K562 (cell line): ENCODE measurements at regions not wholly inside any gene's neighbourhood (a gene's known extent, or its start where the extent isn't known, plus 50 kb on each side); places are given as distances from the start of the nearest gene placed in this dataset.

ENCODE experiments used
- ATAC-seq: fragments of 200-7000 bp; cut with Tn5 transposase; 3 replicates; pipeline ENCODE4 v1.9.1; 2020; ENCODE audit warnings: moderate library complexity
- BruUV-seq: library from RNA; stranded (reverse); fragments of 400-500 nt; replicated peaks from 2 replicates; lab custom pipeline; 2021; lab: Mats Ljungman, UMichigan
- CTCF ChIA-PET: fragments of 300-600 bp; formaldehyde crosslinking; extraction: SDS; loops from one replicate; lab custom pipeline; 2021; ENCODE audit warnings: low intra/inter-chr PET ratio; lab: Yijun Ruan, JAX
- POLR2A ChIA-PET: fragments of 300-600, 350-650 bp; sonication (Branson Sonifier 250); formaldehyde crosslinking; extraction: SDS; loops from one replicate; lab custom pipeline; 2021; ENCODE audit warnings: antibody characterized with exemption, inconsistent platforms; lab: Yijun Ruan, JAX
- DNase-seq, 4 experiments: peaks; one replicate each; pipeline versions ENCODE4 v3.0.0 to v3.0.0-alpha.2; 2011 to 2018; ENCODE audit warnings: low spot score in 3 of 4, mixed read lengths in 3 of 4; ENCODE audit errors: extremely low read depth in 1 of 4
- FAIRE-seq: peaks from 2 replicates; lab custom pipeline; 2011; peaks lifted over from hg19 to GRCh38; lab: Jason Lieb, UNC
- H2AFZ ChIP-seq: 2 replicates; pipeline ENCODE4 v1.6.0; 2011; ENCODE audit warnings: low read depth, low read length, control low read depth, inconsistent platforms
- H3K27ac ChIP-seq: fragments of 200-600 bp; 3 replicates; pipeline ENCODE4 v1.8.0; 2011; ENCODE audit warnings: low read depth, mild to moderate bottlenecking, control low read depth, inconsistent platforms, low read length, moderate library complexity, mixed read lengths; ENCODE audit errors: extremely low read depth
- H3K27me3 ChIP-seq, 2 experiments: fragments of 300-600 bp in 1 of 2; 2 replicates in 1 of 2; 3 replicates in 1 of 2; pipeline versions ENCODE4 v1.6.0 to v1.8.0; 2011; ENCODE audit warnings: inconsistent platforms in 2 of 2, low read length in 2 of 2, mild to moderate bottlenecking in 1 of 2, mixed read lengths in 1 of 2, moderate library complexity in 1 of 2; ENCODE audit not compliant: control insufficient read depth in 2 of 2, insufficient read depth in 2 of 2
- H3K36me3 ChIP-seq: fragments of 300-600 bp; 3 replicates; pipeline ENCODE4 v1.8.0; 2011; ENCODE audit warnings: mild to moderate bottlenecking, low read length, inconsistent platforms; ENCODE audit not compliant: control insufficient read depth, insufficient read depth
- H3K4me1 ChIP-seq, 2 experiments: fragments of 200-600 bp in 1 of 2; replicated peaks in 1 of 2; 2 replicates in 1 of 2; 3 replicates in 1 of 2; pipeline versions ENCODE4 v1.5.1 to v1.8.0; 2011; ENCODE audit warnings: inconsistent platforms in 2 of 2, low read length in 2 of 2, mild to moderate bottlenecking in 1 of 2, mixed read lengths in 1 of 2, moderate library complexity in 1 of 2; ENCODE audit not compliant: control insufficient read depth in 2 of 2, insufficient read depth in 2 of 2
- H3K4me2 ChIP-seq: 2 replicates; pipeline ENCODE4 v1.6.1; 2011; ENCODE audit warnings: low read length, control low read depth, inconsistent platforms, mixed read lengths; ENCODE audit not compliant: insufficient read depth
- H3K4me3 ChIP-seq: fragments of 200-600 bp; sonication (generic), shearing (Covaris generic); 2 replicates; pipeline ENCODE4 v1.5.1; 2016; ENCODE audit warnings: control low read depth, inconsistent platforms
- H3K79me2 ChIP-seq: fragments of 200-600 bp; 3 replicates; pipeline ENCODE4 v1.8.0; 2011; ENCODE audit warnings: low read length, inconsistent platforms; ENCODE audit not compliant: control insufficient read depth, insufficient read depth
- H3K9ac ChIP-seq, 2 experiments: 2 replicates each; pipeline versions ENCODE4 v1.6.0 to v1.6.1; 2011; ENCODE audit warnings: low read depth in 2 of 2, low read length in 2 of 2, control low read depth in 1 of 2, inconsistent platforms in 1 of 2, mild to moderate bottlenecking in 1 of 2, mixed read lengths in 1 of 2; ENCODE audit not compliant: insufficient read depth in 1 of 2
- H3K9me1 ChIP-seq: one replicate; pipeline ENCODE4 v1.6.0; 2011; ENCODE audit warnings: inconsistent platforms, mild to moderate bottlenecking, low read length, moderate library complexity; ENCODE audit not compliant: control insufficient read depth, insufficient read depth
- H3K9me3 ChIP-seq: replicated peaks from 2 replicates; pipeline ENCODE4 v1.5.1; 2011; ENCODE audit warnings: low read depth, low read length, inconsistent platforms; ENCODE audit not compliant: control insufficient read depth, insufficient read depth
- H4K20me1 ChIP-seq: replicated peaks from 2 replicates; pipeline ENCODE4 v1.6.1; 2011; ENCODE audit warnings: low read length, inconsistent platforms, mixed read lengths; ENCODE audit not compliant: control insufficient read depth, insufficient read depth
- ATF2 ChIP-seq: sonication (generic); formaldehyde crosslinking; IDR thresholded peaks from 2 replicates; pipeline ENCODE4 v1.8.1; 2022; ENCODE audit warnings: missing genetic modification reagents
- DPF2 ChIP-seq: fragments of 450-650 bp; IDR thresholded peaks from 2 replicates; pipeline ENCODE4 v1.6.1; 2016
- E4F1 ChIP-seq: fragments of 250-450 bp; sonication (Bioruptor Pico); IDR thresholded peaks from 2 replicates; pipeline ENCODE4 v1.5.0; 2021; ENCODE audit warnings: mild to moderate bottlenecking, borderline replicate concordance
- GTF3C2 ChIP-seq: IDR thresholded peaks from 3 replicates; pipeline ENCODE4 v1.6.1; 2011; ENCODE audit warnings: borderline replicate concordance, mild to moderate bottlenecking, moderate library complexity; ENCODE audit not compliant: insufficient read length; ENCODE audit errors: extremely low read depth
- JUN ChIP-seq, 2 experiments: sonication (generic) in 1 of 2; formaldehyde crosslinking in 1 of 2; IDR thresholded peaks; 2 replicates each; pipeline versions ENCODE4 v1.6.1 to v1.8.0; 2012 to 2022; ENCODE audit warnings: borderline replicate concordance in 2 of 2, mild to moderate bottlenecking in 2 of 2, improper control_type of control experiment in 1 of 2, low read depth in 1 of 2, low read length in 1 of 2, missing genetic modification reagents in 1 of 2
- NR2C1 ChIP-seq, 2 experiments: fragments of 450-650 bp; IDR thresholded peaks; 2 replicates each; pipeline ENCODE4 v1.6.1; 2017; ENCODE audit warnings: mild to moderate bottlenecking in 2 of 2, antibody characterized with exemption in 1 of 2, inconsistent platforms in 1 of 2, missing compliant biosample characterization in 1 of 2, missing genetic modification characterization in 1 of 2
- RBM22 ChIP-seq: fragments of 200-400 bp; formaldehyde crosslinking; IDR thresholded peaks from 2 replicates; pipeline ENCODE4 v1.6.1; 2018; ENCODE audit warnings: low read length, low read depth; ENCODE audit not compliant: poor library complexity, severe bottlenecking
- SAFB ChIP-seq: fragments of 200-400 bp; formaldehyde crosslinking; IDR thresholded peaks from 2 replicates; pipeline ENCODE4 v1.6.1; 2017; ENCODE audit warnings: low read depth, low read length, borderline replicate concordance
- ZBTB11 ChIP-seq, 3 experiments: fragments of 200-800 bp in 1 of 3; fragments of 250-450 bp in 1 of 3; fragments of 450-650 bp in 1 of 3; sonication (Bioruptor Pico) in 1 of 3; sonication (Bioruptor generic) in 1 of 3; formaldehyde crosslinking in 1 of 3; IDR thresholded peaks; 2 replicates each; pipeline versions ENCODE4 v1.6.1 to v1.8.0; 2016 to 2022; ENCODE audit warnings: mild to moderate bottlenecking in 2 of 3, missing genetic modification characterization in 2 of 3, missing compliant biosample characterization in 1 of 3, moderate library complexity in 1 of 3
- ZNF57 ChIP-seq: fragments of 450-650 bp; formaldehyde crosslinking; IDR thresholded peaks from 2 replicates; pipeline ENCODE4 v1.4.0; 2020; ENCODE audit warnings: mild to moderate bottlenecking, moderate library complexity
- ZNF696 ChIP-seq: fragments of 250-450 bp; sonication (Bioruptor Pico); conservative IDR thresholded peaks from 2 replicates; pipeline ENCODE4 v1.4.0; 2020; ENCODE audit warnings: mild to moderate bottlenecking, moderate library complexity
- WGBS: fragments of 100-300 bp; shearing (Covaris generic); methylation state at CpG from one replicate; pipeline ENCODE4 v1.1.6; 2016; ENCODE audit warnings: low coverage, mixed read lengths; ENCODE audit not compliant: insufficient coverage; ENCODE audit errors: missing lambda C conversion rate; 5-methylcytosine and 5-hydroxymethylcytosine counted together
- in situ Hi-C: fragments of 300-500 bp; cut with MboI; formaldehyde crosslinking; loops from 4 replicates; pipeline ENCODE4 v1.15.0; 2018; ENCODE audit warnings: inconsistent platforms, mixed read lengths
- intact Hi-C: fragments of 100-400 bp; cut with micrococcal nuclease; formaldehyde crosslinking; loops from 2 replicates; pipeline ENCODE4 v1.14.2; 2022

- TF ChIP-seq GTF3C2 (no peak), ZNF696 (no peak), JUN (IDR thresholded peaks at IDR 0.05; ENCODE audit: borderline replicate concordance, low read depth, low read length) (no peak), JUN (CRISPR knock-in tag; IDR thresholded peaks at IDR 0.05; ENCODE audit: borderline replicate concordance) (no peak), ATF2 (CRISPR knock-in tag) (no peak), RBM22 (no peak), DPF2 (no peak), E4F1 (CRISPR knock-in tag) (no peak), ZNF57 (no peak), ZBTB11 (CRISPR knock-in tag; IDR thresholded peaks at IDR 0.05) (no peak), NR2C1 (IDR thresholded peaks at IDR 0.05) (no peak), NR2C1 (tag; IDR thresholded peaks at IDR 0.05) (no peak), SAFB (no peak)
- Histone ChIP-seq H3K4me2 (no peak overlapping the region), H3K79me2 (no peaks in the 10 kb centered on the region), H3K36me3 (no peaks in the 10 kb centered on the region), H3K9me1 (no peaks in the 10 kb centered on the region), H3K27me3 (no peaks in the 10 kb centered on the region), H3K4me1 (no peaks in the 10 kb centered on the region), H2AFZ (no peak overlapping the region), H3K4me3 (no peak overlapping the region), H3K9me3 (no peaks in the 10 kb centered on the region), H3K9ac (no peak overlapping the region), H3K27ac (no peak overlapping the region), H4K20me1 (no peaks in the 10 kb centered on the region)
- FAIRE-seq (no peak), ATAC-seq (no peak), DNase-seq (no peak)
- ChIA-PET CTCF (no interaction called here), POLR2A (no interaction called here)
- intact Hi-C loops (no loop called here), in situ Hi-C loops (no loop called here)
- WGBS = 0% methylated on average over 1 of the region's 1 CpG
- BruUV-seq = no TSS peak
These were observed 295.6 kb upstream of the BMP2 start for GRCh38 chr20:6471871-6472270.
